ENCODE measurements at regions not wholly inside any gene's neighbourhood (a gene's known extent, or its start where the extent isn't known, plus 50 kb on each side); places are given as distances from the start of the nearest gene placed in this dataset.
"Not testable (repeated sequence)": the region's sequence is repeated elsewhere in the genome, so short reads cannot be mapped to it uniquely, and the experiment has no call there.

- intact Hi-C loops (cut with DNase I; ENCODE audit: low total_unique reads); H3K4me3 ChIP-seq; H3K27me3 ChIP-seq; H3K9me3 ChIP-seq; DNase-seq (ENCODE audit: low spot score in 2 of 2); H3K36me3 ChIP-seq; H3K4me1 ChIP-seq; H3K27ac ChIP-seq: not testable (repeated sequence)
Measured at GRCh38 chr21:9747870-9748269, 773.5 kb upstream of the TPTE start.

DNA sequence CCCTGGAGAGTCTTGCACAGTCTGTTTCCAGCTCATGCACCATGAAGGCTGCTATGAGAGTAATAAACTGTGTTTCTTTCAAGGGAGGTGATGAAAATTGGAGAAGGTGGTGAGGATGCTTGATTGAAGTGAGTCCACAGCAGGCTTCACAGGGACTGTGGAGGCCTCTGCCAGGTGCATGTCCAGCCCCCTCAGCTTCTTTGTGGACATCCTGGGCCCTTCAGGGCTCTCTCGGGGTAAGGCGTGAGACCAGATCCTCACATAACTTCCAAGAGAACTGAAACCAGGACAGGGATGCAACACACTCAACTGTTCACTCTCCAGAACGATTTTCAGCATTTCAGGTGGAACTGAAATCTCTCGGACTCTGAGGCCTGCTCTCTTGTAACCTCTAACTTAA, 772.9 kb upstream of the TPTE start:
- H3K27me3 ChIP-seq; H3K27ac ChIP-seq; H3K4me1 ChIP-seq; H3K36me3 ChIP-seq; H3K4me3 ChIP-seq; DNase-seq (ENCODE audit: low spot score in 2 of 2); H3K9me3 ChIP-seq; intact Hi-C loops (cut with DNase I; ENCODE audit: low total_unique reads): not testable (repeated sequence)

DNA sequence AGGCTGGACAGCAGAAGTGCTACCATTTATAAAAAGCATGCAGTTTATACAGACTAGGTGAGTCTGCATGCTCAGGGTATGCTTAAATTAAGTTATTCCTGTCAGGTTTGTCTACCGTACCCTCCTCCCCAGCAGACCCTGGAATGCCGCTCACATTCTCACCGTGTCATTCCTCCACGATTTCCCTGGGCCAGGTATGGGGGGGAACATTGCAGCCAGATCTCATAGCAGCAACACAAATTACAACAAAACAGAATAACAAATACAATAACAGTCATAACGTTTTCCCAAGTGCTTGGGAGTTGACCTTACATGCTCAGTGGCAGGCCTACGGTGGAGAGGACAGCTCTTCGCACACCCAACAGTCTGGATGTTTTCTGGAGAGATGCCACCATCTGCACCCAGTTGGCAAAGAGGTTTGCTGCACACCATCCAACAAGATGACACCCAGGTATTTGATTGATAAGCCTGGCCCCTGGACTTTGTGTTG, 771.6 kb upstream of the TPTE start:
- DNase-seq (ENCODE audit: low spot score in 2 of 2); H3K36me3 ChIP-seq; H3K4me1 ChIP-seq; H3K27ac ChIP-seq; H3K27me3 ChIP-seq; H3K9me3 ChIP-seq; H3K4me3 ChIP-seq; intact Hi-C loops (cut with DNase I; ENCODE audit: low total_unique reads): not testable (repeated sequence)

GRCh38 chr21:9750341-9751086, 770.9 kb upstream of the TPTE start:
- DNase-seq (ENCODE audit: low spot score in 2 of 2), result no peak
- Histone ChIP-seq H3K36me3 (no peaks in the 10 kb centered on the region), H3K27me3 (no peaks in the 10 kb centered on the region), H3K4me1 (no peaks in the 10 kb centered on the region), H3K4me3 (no peak overlapping the region), H3K27ac (no peak overlapping the region), H3K9me3 (peaks cover 3 to 10% of the 10 kb centered on the region in 2 donors)
- TF ChIP-seq POLR2A (IDR thresholded peaks at IDR 0.05) (no peak), POLR2AphosphoS5 (IDR thresholded peaks at IDR 0.05) (no peak)
- TF ChIP-seq, protein P1, sequence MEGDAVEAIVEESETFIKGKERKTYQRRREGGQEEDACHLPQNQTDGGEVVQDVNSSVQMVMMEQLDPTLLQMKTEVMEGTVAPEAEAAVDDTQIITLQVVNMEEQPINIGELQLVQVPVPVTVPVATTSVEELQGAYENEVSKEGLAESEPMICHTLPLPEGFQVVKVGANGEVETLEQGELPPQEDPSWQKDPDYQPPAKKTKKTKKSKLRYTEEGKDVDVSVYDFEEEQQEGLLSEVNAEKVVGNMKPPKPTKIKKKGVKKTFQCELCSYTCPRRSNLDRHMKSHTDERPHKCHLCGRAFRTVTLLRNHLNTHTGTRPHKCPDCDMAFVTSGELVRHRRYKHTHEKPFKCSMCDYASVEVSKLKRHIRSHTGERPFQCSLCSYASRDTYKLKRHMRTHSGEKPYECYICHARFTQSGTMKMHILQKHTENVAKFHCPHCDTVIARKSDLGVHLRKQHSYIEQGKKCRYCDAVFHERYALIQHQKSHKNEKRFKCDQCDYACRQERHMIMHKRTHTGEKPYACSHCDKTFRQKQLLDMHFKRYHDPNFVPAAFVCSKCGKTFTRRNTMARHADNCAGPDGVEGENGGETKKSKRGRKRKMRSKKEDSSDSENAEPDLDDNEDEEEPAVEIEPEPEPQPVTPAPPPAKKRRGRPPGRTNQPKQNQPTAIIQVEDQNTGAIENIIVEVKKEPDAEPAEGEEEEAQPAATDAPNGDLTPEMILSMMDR (IDR thresholded peaks at IDR 0.05), result no peak
- intact Hi-C loops (cut with DNase I; ENCODE audit: low total_unique reads), result no loop called here

- intact Hi-C loops (cut with DNase I; ENCODE audit: low total_unique reads); H3K27me3 ChIP-seq; DNase-seq (ENCODE audit: low spot score in 2 of 2); H3K27ac ChIP-seq; H3K4me3 ChIP-seq; H3K9me3 ChIP-seq; H3K36me3 ChIP-seq; H3K4me1 ChIP-seq: not testable (repeated sequence)
Measured at GRCh38 chr21:9751087-9751585, 770.2 kb upstream of the TPTE start.

GRCh38 chr21:9752028-9752427, 769.4 kb upstream of the TPTE start:
- DNase-seq (ENCODE audit: low spot score in 2 of 2); H3K27ac ChIP-seq; intact Hi-C loops (cut with DNase I; ENCODE audit: low total_unique reads); H3K36me3 ChIP-seq; H3K27me3 ChIP-seq; H3K9me3 ChIP-seq; H3K4me1 ChIP-seq; H3K4me3 ChIP-seq: not testable (repeated sequence)

- H3K4me3 ChIP-seq; H3K4me1 ChIP-seq; DNase-seq (ENCODE audit: low spot score in 2 of 2); intact Hi-C loops (cut with DNase I; ENCODE audit: low total_unique reads); H3K27me3 ChIP-seq; H3K9me3 ChIP-seq; H3K36me3 ChIP-seq; H3K27ac ChIP-seq: not testable (repeated sequence)
Measured at GRCh38 chr21:9753441-9753840, 767.9 kb upstream of the TPTE start.

GRCh38 chr21:9753943-9754342, 767.4 kb upstream of the TPTE start:
- no peaks in the 10 kb centered on the region for H3K27me3 ChIP-seq

DNA sequence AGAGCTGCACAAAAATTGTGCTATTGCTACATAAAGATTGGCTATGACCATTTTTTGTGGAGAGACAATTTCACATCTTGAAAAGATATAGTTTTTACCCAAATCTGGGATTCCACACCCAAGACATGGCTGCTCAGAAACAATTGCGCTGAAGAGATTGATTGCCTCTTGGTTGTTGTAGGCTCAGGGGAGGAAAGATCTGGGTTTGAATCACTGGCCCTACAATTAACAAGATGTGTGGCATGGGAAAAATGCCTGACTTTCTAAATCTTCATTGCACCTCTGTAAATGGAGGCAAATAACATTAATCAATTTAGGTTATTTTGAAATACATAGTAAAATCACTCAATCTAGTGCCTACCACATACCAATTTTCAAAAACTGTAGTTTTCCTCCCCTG, 766.9 kb upstream of the TPTE start:
- H3K27ac ChIP-seq; intact Hi-C loops (cut with DNase I; ENCODE audit: low total_unique reads); H3K4me1 ChIP-seq; H3K27me3 ChIP-seq; DNase-seq (ENCODE audit: low spot score in 2 of 2); H3K4me3 ChIP-seq; H3K36me3 ChIP-seq: not testable (repeated sequence)
- peaks cover 0 to 14% of the 10 kb centered on the region in 2 donors for H3K9me3 ChIP-seq

More at GRCh38 chr21:9753943-9754342, 767.4 kb upstream of the TPTE start:
- DNase-seq (ENCODE audit: low spot score in 2 of 2), result no peak
- Histone ChIP-seq H3K27ac (no peak overlapping the region), H3K9me3 (peaks cover 0 to 14% of the 10 kb centered on the region in 2 donors), H3K36me3 (no peaks in the 10 kb centered on the region), H3K4me3 (no peak overlapping the region), H3K4me1 (no peaks in the 10 kb centered on the region)
- no peak for TF ChIP-seq POLR2A (IDR thresholded peaks at IDR 0.05)
- no peak for TF ChIP-seq POLR2AphosphoS5 (IDR thresholded peaks at IDR 0.05)
- TF ChIP-seq, protein P1 (IDR thresholded peaks at IDR 0.05), result no peak
- intact Hi-C loops (cut with DNase I; ENCODE audit: low total_unique reads), result no loop called here
